GM12878 (cell line): ENCODE measurements at regions not wholly inside any gene's neighbourhood (a gene's known extent, or its start where the extent isn't known, plus 50 kb on each side); places are given as distances from the start of the nearest gene placed in this dataset.
A peak's percentile ranks its signal among the peaks of the same experiment; 100 is the strongest.

ENCODE experiments used
- ATAC-seq: fragments of 200-7000 bp; cut with Tn5 transposase; 3 replicates; pipeline ENCODE4 v1.9.1; 2020; ENCODE audit warnings: mild to moderate bottlenecking, moderate library complexity
- BruUV-seq: library from RNA; stranded (reverse); fragments of 400-500 nt; replicated peaks from 2 replicates; lab custom pipeline; 2021; lab: Mats Ljungman, UMichigan
- CTCF ChIA-PET: fragments of 300-600 bp; sonication (Branson Sonifier 250); formaldehyde crosslinking; extraction: SDS; loops from one replicate; lab custom pipeline; 2021; ENCODE audit warnings: inconsistent platforms; lab: Yijun Ruan, JAX
- POLR2A ChIA-PET: fragments of 350-600 bp; formaldehyde crosslinking; extraction: SDS; loops from one replicate; lab custom pipeline; 2021; ENCODE audit warnings: inconsistent platforms; lab: Charles Lee
- RAD21 ChIA-PET: fragments of 300-600 bp; sonication (Branson Sonifier 250); formaldehyde crosslinking; loops from one replicate; lab custom pipeline; 2023; ENCODE audit warnings: antibody characterized with exemption; ENCODE audit not compliant: unreplicated experiment; lab: Charles Lee
- SMC1A ChIA-PET: fragments of 300-600 bp; sonication (Branson Sonifier 250); formaldehyde crosslinking; loops from one replicate; lab custom pipeline; 2023; ENCODE audit not compliant: unreplicated experiment, uncharacterized antibody; lab: Charles Lee
- DNase-seq: peaks from one replicate; pipeline ENCODE4 v3.0.0-alpha.2; 2011; ENCODE audit warnings: low read depth, low spot score
- FAIRE-seq: peaks from 3 replicates; lab custom pipeline; 2011; peaks lifted over from hg19 to GRCh38; lab: Jason Lieb, UNC
- H2AFZ ChIP-seq: 2 replicates; pipeline ENCODE4 v1.6.0; 2011; ENCODE audit warnings: low read depth, low read length, control low read depth; ENCODE audit not compliant: control insufficient read depth
- H3K27ac ChIP-seq: 2 replicates; pipeline ENCODE4 v1.5.1; 2011; ENCODE audit warnings: control low read depth; ENCODE audit not compliant: control insufficient read depth, insufficient read depth
- H3K27me3 ChIP-seq, 2 experiments: replicated peaks in 1 of 2; 2 replicates each; pipeline versions ENCODE4 v1.6.0 to v1.6.1; 2011; ENCODE audit warnings: low read length in 1 of 2; ENCODE audit not compliant: control insufficient read depth in 2 of 2, insufficient read depth in 2 of 2
- H3K36me3 ChIP-seq, 2 experiments: 2 replicates each; pipeline ENCODE4 v1.5.1; 2011; ENCODE audit warnings: low read length in 1 of 2; ENCODE audit not compliant: control insufficient read depth in 2 of 2, insufficient read depth in 2 of 2
- H3K4me1 ChIP-seq: 2 replicates; pipeline ENCODE4 v1.6.1; 2011; ENCODE audit warnings: mild to moderate bottlenecking, low read length, moderate library complexity, mixed read lengths; ENCODE audit not compliant: control insufficient read depth, insufficient read depth
- H3K4me2 ChIP-seq: 2 replicates; pipeline ENCODE4 v1.6.0; 2011; ENCODE audit warnings: control low read depth; ENCODE audit not compliant: control insufficient read depth, insufficient read depth
- H3K4me3 ChIP-seq: fragments of 200-600 bp; sonication (generic); 2 replicates; pipeline ENCODE4 v1.5.1; 2016
- H3K79me2 ChIP-seq: 2 replicates; pipeline ENCODE4 v1.6.0; 2011; ENCODE audit warnings: low read length; ENCODE audit not compliant: control insufficient read depth, insufficient read depth
- H3K9ac ChIP-seq: 2 replicates; pipeline ENCODE4 v1.8.0; 2011; ENCODE audit warnings: low read length, control low read depth, mixed read lengths; ENCODE audit not compliant: control insufficient read depth, insufficient read depth
- H3K9me3 ChIP-seq: replicated peaks from 3 replicates; pipeline ENCODE4 v1.5.1; 2011; ENCODE audit warnings: mild to moderate bottlenecking, low read length; ENCODE audit not compliant: control insufficient read depth, insufficient read depth
- H4K20me1 ChIP-seq: 2 replicates; pipeline ENCODE4 v1.6.0; 2011; ENCODE audit not compliant: control insufficient read depth, insufficient read depth
- IKZF1 ChIP-seq: fragments of 450-650 bp; conservative IDR thresholded peaks from 2 replicates; pipeline ENCODE4 v1.6.1; 2017; ENCODE audit warnings: antibody characterized with exemption, mild to moderate bottlenecking
- WGBS: methylation state at CpG from one replicate; pipeline ENCODE4 v1.1.6; 2016; ENCODE audit warnings: low lambda C conversion rate; ENCODE audit not compliant: insufficient replicate concordance, insufficient coverage; ENCODE audit errors: missing lambda C conversion rate; 5-methylcytosine and 5-hydroxymethylcytosine counted together
- in situ Hi-C: fragments of 300-500 bp; cut with MboI; formaldehyde crosslinking; loops from 9 replicates; pipeline ENCODE4 v1.14.3; 2018; ENCODE audit warnings: mixed read lengths
- intact Hi-C: fragments of 100-400 bp; cut with micrococcal nuclease; formaldehyde crosslinking; loops from one replicate; pipeline ENCODE4 v1.14.2; 2022; ENCODE audit not compliant: unreplicated experiment
- TF ChIP-seq, protein P1 (sequence below): fragments of 450-650 bp; formaldehyde crosslinking; IDR thresholded peaks from 2 replicates; pipeline ENCODE4 v1.5.0; 2022; ENCODE audit warnings: mild to moderate bottlenecking, missing genetic modification characterization
- TF ChIP-seq, protein P2 (sequence below), 3 experiments: IDR thresholded peaks in 2 of 3; conservative IDR thresholded peaks in 1 of 3; 2 replicates each; pipeline ENCODE4 v1.5.1; 2011; ENCODE audit warnings: low read depth in 3 of 3, low read length in 3 of 3, mild to moderate bottlenecking in 3 of 3, control low read depth in 2 of 3, moderate library complexity in 2 of 3, inconsistent platforms in 1 of 3, mixed read lengths in 1 of 3; ENCODE audit not compliant: control insufficient read depth in 2 of 3, insufficient read depth in 1 of 3; ENCODE audit errors: extremely low read depth in 1 of 3
- TF ChIP-seq, protein P3 (sequence below): fragments of 450-650 bp; IDR thresholded peaks from 2 replicates; pipeline ENCODE4 v1.6.1; 2017; ENCODE audit warnings: low read depth, mild to moderate bottlenecking, moderate library complexity
- TF ChIP-seq, protein P4 (sequence below): fragments of 450-650 bp; IDR thresholded peaks from 2 replicates; pipeline ENCODE4 v1.6.1; 2017; ENCODE audit warnings: mild to moderate bottlenecking, low read depth, inconsistent platforms; ENCODE audit not compliant: poor library complexity, severe bottlenecking
- TF ChIP-seq, protein P5 (sequence below): IDR thresholded peaks from 2 replicates; pipeline ENCODE4 v1.6.1; 2011; ENCODE audit warnings: low read depth, low read length, improper control_type of control experiment, borderline replicate concordance

DNA sequence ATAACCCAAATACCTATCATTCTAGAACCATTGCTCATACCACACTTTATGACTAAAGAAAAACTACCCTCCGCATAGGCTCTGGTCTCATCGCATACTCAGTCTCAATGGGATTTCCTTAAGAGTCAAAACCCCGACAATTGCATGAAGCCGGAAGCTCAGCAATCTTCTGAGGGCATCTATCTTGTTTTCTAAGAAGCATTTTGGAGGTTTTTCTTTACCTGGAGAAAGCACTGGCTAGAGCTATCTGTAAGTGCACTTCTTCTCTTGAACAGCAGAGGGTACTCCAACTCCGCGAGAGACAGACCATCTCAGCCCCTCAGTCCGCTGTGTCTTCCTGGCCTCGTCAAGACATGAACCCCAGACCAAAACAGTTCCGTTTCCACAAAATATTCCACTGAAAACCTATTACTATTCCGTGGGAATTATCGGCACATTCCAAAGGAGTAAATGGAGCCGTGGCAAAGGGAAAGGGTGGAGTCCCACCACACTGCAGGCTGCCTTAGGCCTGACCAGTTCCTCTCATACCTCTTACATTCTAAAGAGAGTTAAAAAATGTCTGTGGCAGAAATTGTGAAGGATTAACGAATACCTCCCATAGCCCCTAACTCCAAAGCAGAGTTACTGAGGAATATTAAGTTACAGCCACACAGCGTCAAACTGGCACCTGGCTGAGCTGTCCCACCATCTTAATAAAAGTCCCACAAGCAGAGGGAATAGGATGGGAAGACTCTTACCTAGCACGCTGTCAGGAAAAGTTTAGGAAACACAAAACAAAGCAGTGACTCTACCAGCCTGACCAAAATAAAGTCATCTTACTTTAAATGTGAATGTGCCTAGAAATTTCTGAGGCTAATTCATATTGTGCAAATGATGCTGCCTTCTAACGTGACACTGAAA lies 325.6 kb upstream of the VRK2 start:
- Histone ChIP-seq H3K9ac (no peak overlapping the region), H3K27me3 (no peaks in the 10 kb centered on the region), H3K4me3 (no peak overlapping the region), H3K4me2 (peak overlapping the region; percentile 56), H3K36me3 (no peaks in the 10 kb centered on the region), H3K79me2 (no peaks in the 10 kb centered on the region), H4K20me1 (no peaks in the 10 kb centered on the region), H3K9me3 (no peaks in the 10 kb centered on the region), H3K4me1 (no peaks in the 10 kb centered on the region), H2AFZ (peak overlapping the region; percentile 91), H3K27ac (no peak overlapping the region)
- SMC1A ChIA-PET: interaction anchor here (0.6 to 2.1 kb wide), 23 partner anchors 8 to 1151 kb away, joined by 3 to 10 read pairs (median 4); no protein-coding TSS in a partner anchor
- DNase-seq (peak; percentile 47), FAIRE-seq (peak; percentile 98), ATAC-seq (peak; percentile 99)
- POLR2A ChIA-PET: no interaction called here
- BruUV-seq: no TSS peak
- WGBS: 17% methylated on average over 16 of the region's 16 CpGs
- intact Hi-C loops: loop anchor here (1.0 to 10.0 kb wide), 8 partner anchors 36 to 1464 kb away; no protein-coding TSS in a partner anchor
- in situ Hi-C loops: no loop called here
- CTCF ChIA-PET: interaction anchor here (0.5 to 2.6 kb wide), 52 partner anchors 9 to 1305 kb away, joined by 3 to 13 read pairs (median 4); no protein-coding TSS in a partner anchor
- RAD21 ChIA-PET: interaction anchor here (0.6 to 1.7 kb wide), 16 partner anchors 9 to 229 kb away, joined by 3 to 10 read pairs (median 4); no protein-coding TSS in a partner anchor
- TF ChIP-seq, protein P1, sequence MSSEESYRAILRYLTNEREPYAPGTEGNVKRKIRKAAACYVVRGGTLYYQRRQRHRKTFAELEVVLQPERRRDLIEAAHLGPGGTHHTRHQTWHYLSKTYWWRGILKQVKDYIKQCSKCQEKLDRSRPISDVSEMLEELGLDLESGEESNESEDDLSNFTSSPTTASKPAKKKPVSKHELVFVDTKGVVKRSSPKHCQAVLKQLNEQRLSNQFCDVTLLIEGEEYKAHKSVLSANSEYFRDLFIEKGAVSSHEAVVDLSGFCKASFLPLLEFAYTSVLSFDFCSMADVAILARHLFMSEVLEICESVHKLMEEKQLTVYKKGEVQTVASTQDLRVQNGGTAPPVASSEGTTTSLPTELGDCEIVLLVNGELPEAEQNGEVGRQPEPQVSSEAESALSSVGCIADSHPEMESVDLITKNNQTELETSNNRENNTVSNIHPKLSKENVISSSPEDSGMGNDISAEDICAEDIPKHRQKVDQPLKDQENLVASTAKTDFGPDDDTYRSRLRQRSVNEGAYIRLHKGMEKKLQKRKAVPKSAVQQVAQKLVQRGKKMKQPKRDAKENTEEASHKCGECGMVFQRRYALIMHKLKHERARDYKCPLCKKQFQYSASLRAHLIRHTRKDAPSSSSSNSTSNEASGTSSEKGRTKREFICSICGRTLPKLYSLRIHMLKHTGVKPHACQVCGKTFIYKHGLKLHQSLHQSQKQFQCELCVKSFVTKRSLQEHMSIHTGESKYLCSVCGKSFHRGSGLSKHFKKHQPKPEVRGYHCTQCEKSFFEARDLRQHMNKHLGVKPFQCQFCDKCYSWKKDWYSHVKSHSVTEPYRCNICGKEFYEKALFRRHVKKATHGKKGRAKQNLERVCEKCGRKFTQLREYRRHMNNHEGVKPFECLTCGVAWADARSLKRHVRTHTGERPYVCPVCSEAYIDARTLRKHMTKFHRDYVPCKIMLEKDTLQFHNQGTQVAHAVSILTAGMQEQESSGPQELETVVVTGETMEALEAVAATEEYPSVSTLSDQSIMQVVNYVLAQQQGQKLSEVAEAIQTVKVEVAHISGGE (CRISPR knock-in tag): peak; percentile 39
- TF ChIP-seq IKZF1: 0 out of 2 replicates have a peak, but pooled peaks have one; percentile 21
- TF ChIP-seq, protein P2, sequence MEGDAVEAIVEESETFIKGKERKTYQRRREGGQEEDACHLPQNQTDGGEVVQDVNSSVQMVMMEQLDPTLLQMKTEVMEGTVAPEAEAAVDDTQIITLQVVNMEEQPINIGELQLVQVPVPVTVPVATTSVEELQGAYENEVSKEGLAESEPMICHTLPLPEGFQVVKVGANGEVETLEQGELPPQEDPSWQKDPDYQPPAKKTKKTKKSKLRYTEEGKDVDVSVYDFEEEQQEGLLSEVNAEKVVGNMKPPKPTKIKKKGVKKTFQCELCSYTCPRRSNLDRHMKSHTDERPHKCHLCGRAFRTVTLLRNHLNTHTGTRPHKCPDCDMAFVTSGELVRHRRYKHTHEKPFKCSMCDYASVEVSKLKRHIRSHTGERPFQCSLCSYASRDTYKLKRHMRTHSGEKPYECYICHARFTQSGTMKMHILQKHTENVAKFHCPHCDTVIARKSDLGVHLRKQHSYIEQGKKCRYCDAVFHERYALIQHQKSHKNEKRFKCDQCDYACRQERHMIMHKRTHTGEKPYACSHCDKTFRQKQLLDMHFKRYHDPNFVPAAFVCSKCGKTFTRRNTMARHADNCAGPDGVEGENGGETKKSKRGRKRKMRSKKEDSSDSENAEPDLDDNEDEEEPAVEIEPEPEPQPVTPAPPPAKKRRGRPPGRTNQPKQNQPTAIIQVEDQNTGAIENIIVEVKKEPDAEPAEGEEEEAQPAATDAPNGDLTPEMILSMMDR (IDR thresholded peaks at IDR 0.05 in 2 of 3, conservative IDR thresholded peaks at IDR 0.05 in 1 of 3; ENCODE audit: control insufficient read depth in 2 of 3, extremely low read depth in 1 of 3, insufficient read depth in 1 of 3, low read depth in 3 of 3, low read length in 3 of 3): peak; percentile 91
- TF ChIP-seq, protein P3, sequence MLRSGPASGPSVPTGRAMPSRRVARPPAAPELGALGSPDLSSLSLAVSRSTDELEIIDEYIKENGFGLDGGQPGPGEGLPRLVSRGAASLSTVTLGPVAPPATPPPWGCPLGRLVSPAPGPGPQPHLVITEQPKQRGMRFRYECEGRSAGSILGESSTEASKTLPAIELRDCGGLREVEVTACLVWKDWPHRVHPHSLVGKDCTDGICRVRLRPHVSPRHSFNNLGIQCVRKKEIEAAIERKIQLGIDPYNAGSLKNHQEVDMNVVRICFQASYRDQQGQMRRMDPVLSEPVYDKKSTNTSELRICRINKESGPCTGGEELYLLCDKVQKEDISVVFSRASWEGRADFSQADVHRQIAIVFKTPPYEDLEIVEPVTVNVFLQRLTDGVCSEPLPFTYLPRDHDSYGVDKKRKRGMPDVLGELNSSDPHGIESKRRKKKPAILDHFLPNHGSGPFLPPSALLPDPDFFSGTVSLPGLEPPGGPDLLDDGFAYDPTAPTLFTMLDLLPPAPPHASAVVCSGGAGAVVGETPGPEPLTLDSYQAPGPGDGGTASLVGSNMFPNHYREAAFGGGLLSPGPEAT: 0 out of 2 replicates have a peak, but pooled peaks have one; percentile 30
- TF ChIP-seq, protein P4, sequence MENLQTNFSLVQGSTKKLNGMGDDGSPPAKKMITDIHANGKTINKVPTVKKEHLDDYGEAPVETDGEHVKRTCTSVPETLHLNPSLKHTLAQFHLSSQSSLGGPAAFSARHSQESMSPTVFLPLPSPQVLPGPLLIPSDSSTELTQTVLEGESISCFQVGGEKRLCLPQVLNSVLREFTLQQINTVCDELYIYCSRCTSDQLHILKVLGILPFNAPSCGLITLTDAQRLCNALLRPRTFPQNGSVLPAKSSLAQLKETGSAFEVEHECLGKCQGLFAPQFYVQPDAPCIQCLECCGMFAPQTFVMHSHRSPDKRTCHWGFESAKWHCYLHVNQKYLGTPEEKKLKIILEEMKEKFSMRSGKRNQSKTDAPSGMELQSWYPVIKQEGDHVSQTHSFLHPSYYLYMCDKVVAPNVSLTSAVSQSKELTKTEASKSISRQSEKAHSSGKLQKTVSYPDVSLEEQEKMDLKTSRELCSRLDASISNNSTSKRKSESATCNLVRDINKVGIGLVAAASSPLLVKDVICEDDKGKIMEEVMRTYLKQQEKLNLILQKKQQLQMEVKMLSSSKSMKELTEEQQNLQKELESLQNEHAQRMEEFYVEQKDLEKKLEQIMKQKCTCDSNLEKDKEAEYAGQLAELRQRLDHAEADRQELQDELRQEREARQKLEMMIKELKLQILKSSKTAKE: peak; percentile 46
- TF ChIP-seq, protein P5, sequence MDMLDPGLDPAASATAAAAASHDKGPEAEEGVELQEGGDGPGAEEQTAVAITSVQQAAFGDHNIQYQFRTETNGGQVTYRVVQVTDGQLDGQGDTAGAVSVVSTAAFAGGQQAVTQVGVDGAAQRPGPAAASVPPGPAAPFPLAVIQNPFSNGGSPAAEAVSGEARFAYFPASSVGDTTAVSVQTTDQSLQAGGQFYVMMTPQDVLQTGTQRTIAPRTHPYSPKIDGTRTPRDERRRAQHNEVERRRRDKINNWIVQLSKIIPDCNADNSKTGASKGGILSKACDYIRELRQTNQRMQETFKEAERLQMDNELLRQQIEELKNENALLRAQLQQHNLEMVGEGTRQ: no peak
